B cell (primary cell): ENCODE measurements at regions not wholly inside any gene's neighbourhood (a gene's known extent, or its start where the extent isn't known, plus 50 kb on each side); places are given as distances from the start of the nearest gene placed in this dataset.

ENCODE experiments used
- ATAC-seq: fragments of 200-7000 bp; cut with Tn5 transposase; one replicate; pipeline ENCODE4 v1.10.0; 2021; ENCODE audit warnings: low read depth, mild to moderate bottlenecking, moderate number of reproducible peaks, moderate library complexity
- CTCF ChIA-PET: fragments of 350-600 bp; sonication (Branson Sonifier 250); formaldehyde crosslinking; loops from one replicate; lab custom pipeline; 2021; ENCODE audit warnings: antibody characterized with exemption, inconsistent platforms; lab: Charles Lee
- POLR2A ChIA-PET: fragments of 350-600 bp; sonication (Branson Sonifier 250); formaldehyde crosslinking; loops from one replicate; lab custom pipeline; 2021; ENCODE audit warnings: antibody characterized with exemption; lab: Charles Lee
- DNase-seq: peaks from one replicate; pipeline ENCODE4 v3.0.0; 2013
- H2AFZ ChIP-seq: 2 replicates; pipeline ENCODE4 v1.6.1; 2012; ENCODE audit warnings: mild to moderate bottlenecking, low read depth, low read length; ENCODE audit not compliant: insufficient read depth, poor library complexity, severe bottlenecking
- H3K27ac ChIP-seq, 2 donors: 1 replicate in 1 of 2; 2 replicates in 1 of 2; pipeline ENCODE4 v1.5.1; 2012 to 2013; ENCODE audit warnings: low read length in 2 of 2, mild to moderate bottlenecking in 2 of 2, moderate library complexity in 1 of 2
- H3K27me3 ChIP-seq, 4 experiments: fragments of 200-600 bp in 1 of 4; sonication (generic) in 1 of 4; replicated peaks in 1 of 4; 1 replicate in 2 of 4; 2 replicates in 2 of 4; pipeline versions ENCODE4 v1.6.1 to v1.7.0; 2013 to 2016; ENCODE audit warnings: low read length in 3 of 4, mild to moderate bottlenecking in 2 of 4, mixed read lengths in 1 of 4, moderate library complexity in 1 of 4; ENCODE audit not compliant: insufficient read depth in 4 of 4, control insufficient read depth in 3 of 4; ENCODE audit errors: control extremely low read depth in 1 of 4
- H3K36me3 ChIP-seq, 2 experiments: replicated peaks in 1 of 2; 1 replicate in 1 of 2; 2 replicates in 1 of 2; pipeline versions ENCODE4 v1.6.1 to v1.7.1; 2013; ENCODE audit warnings: low read length in 1 of 2; ENCODE audit not compliant: insufficient read depth in 2 of 2, control insufficient read depth in 1 of 2; ENCODE audit errors: control extremely low read depth in 1 of 2, extremely low read depth in 1 of 2
- H3K4me1 ChIP-seq, 2 donors: fragments of 200-600 bp in 1 of 2; sonication (generic) in 1 of 2; 1 replicate in 1 of 2; 2 replicates in 1 of 2; pipeline versions ENCODE4 v1.5.1 to v1.6.1; 2013 to 2017; ENCODE audit warnings: low read length in 2 of 2; ENCODE audit not compliant: control insufficient read depth in 2 of 2, insufficient read depth in 2 of 2
- H3K4me2 ChIP-seq: replicated peaks from 2 replicates; pipeline ENCODE3; 2012; ENCODE audit warnings: mild to moderate bottlenecking, low read depth, low read length; ENCODE audit not compliant: poor library complexity, severe bottlenecking
- H3K4me3 ChIP-seq, 5 experiments: fragments of 200-600 bp in 1 of 5; sonication (generic) in 1 of 5; 1 replicate in 3 of 5; 2 replicates in 2 of 5; pipeline versions ENCODE4 v1.5.1 to v1.7.0; 2011 to 2016; ENCODE audit warnings: low read length in 4 of 5, mild to moderate bottlenecking in 4 of 5, low read depth in 2 of 5, control low read depth in 1 of 5, moderate library complexity in 1 of 5; ENCODE audit not compliant: insufficient read depth in 1 of 5; ENCODE audit errors: control extremely low read depth in 1 of 5, extremely low read depth in 1 of 5
- H3K79me2 ChIP-seq: fragments of 200-600 bp; sonication (generic); one replicate; pipeline ENCODE4 v1.6.0; 2016; ENCODE audit warnings: low read length; ENCODE audit not compliant: control insufficient read depth, insufficient read depth
- H3K9ac ChIP-seq: fragments of 200-600 bp; sonication (generic); 2 replicates; pipeline ENCODE4 v1.6.1; 2017; ENCODE audit warnings: mild to moderate bottlenecking, low read length, moderate library complexity
- H3K9me3 ChIP-seq, 3 donors: one replicate each; pipeline versions ENCODE4 v1.6.1 to v1.7.1; 2013; ENCODE audit warnings: low read length in 2 of 3; ENCODE audit not compliant: control insufficient read depth in 2 of 3, insufficient read depth in 1 of 3; ENCODE audit errors: control extremely low read depth in 1 of 3
- H4K20me1 ChIP-seq: 2 replicates; pipeline ENCODE4 v1.6.0; 2012; ENCODE audit warnings: mild to moderate bottlenecking, low read length; ENCODE audit not compliant: insufficient read depth, control insufficient read depth, poor library complexity, severe bottlenecking
- H3K27ac Mint-ChIP-seq: one replicate; pipeline ENCODE4 v1.8.0; 2021; ENCODE audit warnings: mixed read lengths
- H3K27me3 Mint-ChIP-seq: one replicate; pipeline ENCODE4 v1.8.0; 2021; ENCODE audit warnings: mixed read lengths
- H3K4me1 Mint-ChIP-seq: one replicate; pipeline ENCODE4 v1.8.0; 2021; ENCODE audit warnings: mixed read lengths
- H3K4me3 Mint-ChIP-seq: one replicate; pipeline ENCODE4 v1.8.0; 2021; ENCODE audit warnings: mixed read lengths
- H3K9me3 Mint-ChIP-seq: one replicate; pipeline ENCODE4 v1.8.0; 2022; ENCODE audit warnings: mixed read lengths; ENCODE audit not compliant: insufficient read depth
- CTCF ChIP-seq: fragments of 200-600 bp; IDR thresholded peaks from one replicate; pipeline ENCODE4 v1.8.0; 2022; ENCODE audit warnings: antibody characterized with exemption, mild to moderate bottlenecking
- EZH2 ChIP-seq: IDR thresholded peaks from 2 replicates; pipeline ENCODE4 v1.6.1; 2012; ENCODE audit warnings: borderline replicate concordance, low read depth, mild to moderate bottlenecking, moderate library complexity, low read length; ENCODE audit not compliant: insufficient read depth, poor library complexity, severe bottlenecking
- WGBS: methylation state at CpG from one replicate; pipeline ENCODE4 v1.1.5; 2013; ENCODE audit warnings: missing lambda C conversion rate; ENCODE audit not compliant: insufficient coverage; 5-methylcytosine and 5-hydroxymethylcytosine counted together
- intact Hi-C: fragments of 100-400 bp; cut with micrococcal nuclease; formaldehyde crosslinking; loops from one replicate; pipeline ENCODE4 v1.10.0; 2022

GRCh38 chr6:4504700-4505099 lies 271.5 kb upstream of the CDYL start:
- peaks cover 2% of the 10 kb centered on the region for H3K9me3 Mint-ChIP-seq
- no peak overlapping the region for H3K27ac Mint-ChIP-seq
- H3K36me3 ChIP-seq: no peaks in the 10 kb centered on the region
- H3K4me1 Mint-ChIP-seq: no peaks in the 10 kb centered on the region
- no peaks in the 10 kb centered on the region for H3K9me3 ChIP-seq
- no peak overlapping the region for H3K4me2 ChIP-seq
- TF ChIP-seq CTCF: no peak
- no peak for TF ChIP-seq EZH2
- H4K20me1 ChIP-seq: no peaks in the 10 kb centered on the region
- POLR2A ChIA-PET: no interaction called here
- H2AFZ ChIP-seq: no peak overlapping the region
- H3K79me2 ChIP-seq: no peaks in the 10 kb centered on the region
- H3K4me3 Mint-ChIP-seq: no peak overlapping the region
- H3K27me3 ChIP-seq: peaks cover 0 to 3% (median 0%) of the 10 kb centered on the region in 4 experiments
- intact Hi-C loops: no loop called here
- no peak overlapping the region for H3K4me3 ChIP-seq
- no peak for ATAC-seq
- no peak overlapping the region for H3K9ac ChIP-seq
- DNase-seq: no peak
- no peaks in the 10 kb centered on the region for H3K4me1 ChIP-seq
- H3K27ac ChIP-seq: no peak overlapping the region
- WGBS: no CpG with 5 or more reads among the region's 2 CpGs
- CTCF ChIA-PET: no interaction called here
- peaks cover 46% of the 10 kb centered on the region for H3K27me3 Mint-ChIP-seq

GRCh38 chr6:4503700-4504099 lies 272.5 kb upstream of the CDYL start:
- H3K4me1 Mint-ChIP-seq: no peaks in the 10 kb centered on the region
- Histone ChIP-seq H2AFZ (no peak overlapping the region), H3K27ac (no peak overlapping the region), H3K4me1 (no peaks in the 10 kb centered on the region), H3K4me2 (no peak overlapping the region), H3K79me2 (no peaks in the 10 kb centered on the region), H3K4me3 (no peak overlapping the region), H3K9ac (no peak overlapping the region), H3K27me3 (peaks cover 0 to 3% (median 0%) of the 10 kb centered on the region in 4 experiments), H4K20me1 (no peaks in the 10 kb centered on the region), H3K9me3 (no peaks in the 10 kb centered on the region), H3K36me3 (no peaks in the 10 kb centered on the region)
- no peak for TF ChIP-seq CTCF
- no peak for TF ChIP-seq EZH2
- intact Hi-C loops: no loop called here
- peaks cover 36% of the 10 kb centered on the region for H3K27me3 Mint-ChIP-seq
- H3K4me3 Mint-ChIP-seq: no peak overlapping the region
- POLR2A ChIA-PET: no interaction called here
- no peak overlapping the region for H3K27ac Mint-ChIP-seq
- ATAC-seq (no peak), DNase-seq (no peak)
- 62% methylated on average over 3 of the region's 5 CpGs for WGBS
- H3K9me3 Mint-ChIP-seq: peaks cover 2% of the 10 kb centered on the region
- CTCF ChIA-PET: no interaction called here
